ENCODE measurements at regions not wholly inside any gene's neighbourhood (a gene's known extent, or its start where the extent isn't known, plus 50 kb on each side); places are given as distances from the start of the nearest gene placed in this dataset.

GRCh38 chr2:80858965-80859364, 554.4 kb upstream of the LRRTM1 start:
- DNase-seq = no peak

DNA sequence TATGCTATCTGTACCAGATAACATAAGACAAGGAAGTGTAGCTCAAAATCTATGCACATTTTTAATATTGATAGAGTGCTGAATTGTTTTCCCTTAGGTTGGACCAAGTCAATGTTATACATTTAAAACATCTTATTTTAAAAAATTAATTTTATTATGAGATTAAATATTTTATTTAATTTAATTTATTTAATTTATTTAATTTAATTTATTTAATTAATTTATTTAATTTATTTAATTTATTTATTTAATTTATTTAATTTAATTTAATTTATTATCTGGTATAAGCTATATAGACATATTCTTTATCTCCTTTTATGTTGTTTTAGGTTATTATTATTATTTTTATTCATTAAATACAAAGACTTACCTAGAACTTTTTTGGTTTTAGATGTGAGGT, 551.7 kb upstream of the LRRTM1 start:
- no peak for DNase-seq

- DNase-seq = no peak
Observed at GRCh38 chr2:80854831-80855230, 550.3 kb upstream of the LRRTM1 start.

- DNase-seq = no peak
Observed at GRCh38 chr2:80852808-80853139, 548.2 kb upstream of the LRRTM1 start.

DNA sequence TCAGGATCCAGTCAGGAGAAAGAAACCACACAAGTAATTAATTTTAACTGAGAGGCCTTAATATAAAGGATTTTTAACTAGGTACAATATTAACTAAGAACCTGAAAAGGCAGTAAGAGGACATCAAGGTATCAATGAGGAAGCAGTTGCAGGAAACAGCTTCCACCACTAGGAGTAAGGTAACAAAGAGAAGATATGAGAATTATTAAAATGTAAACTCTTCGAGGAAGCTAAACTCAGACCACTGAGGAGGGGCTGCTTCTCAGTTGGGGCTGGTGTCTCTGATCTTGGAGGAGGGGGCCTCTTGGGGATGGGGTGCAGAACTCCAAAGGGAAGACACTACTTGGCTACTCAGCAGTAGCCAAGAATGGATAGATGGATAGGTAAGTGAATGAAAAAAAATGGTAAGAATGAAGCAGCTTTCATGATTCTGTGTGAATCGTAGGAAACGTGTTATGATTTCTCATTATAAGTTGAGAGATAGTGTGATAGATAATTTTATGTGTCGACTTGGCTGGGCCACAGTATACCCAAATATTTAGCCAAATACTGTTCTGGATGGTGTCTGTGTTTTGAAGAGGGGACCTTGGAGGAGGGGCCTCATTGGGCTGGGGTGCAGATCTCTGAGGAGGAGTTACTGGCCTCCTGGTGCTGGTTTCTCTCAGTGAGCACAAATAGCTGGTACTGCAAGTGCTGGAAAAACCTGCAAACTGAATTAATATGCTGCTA, 547.7 kb upstream of the LRRTM1 start:
- DNase-seq = no peak

DNA sequence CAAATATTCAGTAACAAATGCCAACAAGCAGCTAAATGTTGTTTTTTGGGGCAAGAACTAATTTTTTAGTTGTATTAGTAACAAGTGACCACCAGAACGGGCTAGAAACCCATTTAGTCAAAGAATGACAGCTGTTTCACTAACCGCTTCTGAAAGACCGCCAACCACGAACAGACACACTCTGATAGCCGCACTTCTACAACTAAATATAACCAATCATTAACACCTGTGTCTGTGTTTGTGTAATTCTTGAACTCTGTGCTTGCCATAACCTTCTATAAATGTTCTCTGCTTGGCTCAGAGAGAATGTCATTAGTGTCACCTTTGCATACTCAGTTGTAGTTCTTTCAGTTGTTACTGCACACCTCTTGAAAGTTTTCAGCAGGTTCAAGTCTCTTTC, 526.3 kb upstream of the LRRTM1 start:
- DNase-seq = no peak

GRCh38 chr2:80822999-80823398, 518.4 kb upstream of the LRRTM1 start:
- DNase-seq = no peak

DNA sequence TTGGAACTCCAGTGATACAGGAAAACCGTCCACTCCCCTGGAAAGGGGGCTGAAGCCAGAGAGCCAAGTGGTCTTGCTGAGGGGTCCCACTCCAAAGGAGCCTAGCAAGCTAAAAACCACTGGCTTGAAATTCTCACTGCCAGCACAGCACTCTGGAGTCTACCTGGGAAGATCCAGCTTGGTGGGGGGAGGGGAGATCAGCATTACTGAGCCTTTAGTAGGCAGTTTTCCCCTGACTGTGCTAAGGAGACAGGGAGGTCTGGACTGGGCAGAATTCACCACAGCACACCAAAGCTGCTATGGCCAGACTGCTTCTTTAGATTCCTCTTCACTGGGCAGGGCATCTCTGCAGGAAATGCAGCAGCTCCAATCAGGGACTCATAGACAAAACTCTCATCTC, 510.7 kb upstream of the LRRTM1 start:
- DNase-seq = no peak

DNA sequence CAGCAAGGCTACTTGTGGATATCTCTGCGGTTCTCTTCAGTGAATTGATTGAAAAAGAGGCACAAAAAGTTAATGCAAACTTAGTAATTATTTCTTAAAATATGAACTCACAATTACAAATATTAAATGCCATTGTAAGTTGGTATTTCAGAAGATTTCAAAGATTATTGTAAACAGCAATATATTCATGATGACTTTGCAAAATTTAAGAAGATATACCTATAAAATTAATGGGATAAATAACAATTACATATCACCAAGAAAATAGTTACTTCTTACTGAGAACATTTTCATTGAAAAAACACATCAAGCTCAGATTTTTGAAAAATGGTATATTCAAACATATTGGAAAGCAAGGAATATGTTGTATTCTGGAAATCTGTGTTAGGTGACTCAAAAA, 482.0 kb upstream of the LRRTM1 start:
- DNase-seq = no peak

- DNase-seq = no peak
Observed at GRCh38 chr2:80778704-80779103, 474.2 kb upstream of the LRRTM1 start.

- DNase-seq = no peak
Observed at GRCh38 chr2:80748592-80748991, 444.0 kb upstream of the LRRTM1 start.

- no peak for DNase-seq
Observed at GRCh38 chr2:80737047-80737446, 432.5 kb upstream of the LRRTM1 start.

- DNase-seq = no peak
Observed at GRCh38 chr2:80725001-80725400, 420.4 kb upstream of the LRRTM1 start.

- DNase-seq = no peak
Observed at GRCh38 chr2:80722803-80723202, 418.3 kb upstream of the LRRTM1 start.

DNA sequence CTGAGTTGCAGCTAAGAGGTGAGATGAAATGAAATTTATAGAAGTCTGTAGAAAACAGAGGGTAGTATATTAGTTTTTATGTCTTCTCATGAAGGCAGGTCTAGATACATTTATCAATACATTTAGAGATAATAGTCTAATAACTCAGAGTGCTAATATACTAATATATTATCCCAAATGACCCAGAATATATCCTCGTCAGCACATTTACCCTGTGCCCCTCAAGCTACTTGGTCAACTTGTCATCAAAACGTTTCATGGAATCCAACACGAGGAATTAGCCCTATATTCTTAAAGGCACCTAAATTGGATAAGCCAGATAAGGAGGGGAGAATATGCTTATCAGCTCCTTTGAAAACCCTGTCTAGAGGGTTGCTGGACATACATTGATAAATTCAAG, 415.1 kb upstream of the LRRTM1 start:
- DNase-seq = no peak

DNA sequence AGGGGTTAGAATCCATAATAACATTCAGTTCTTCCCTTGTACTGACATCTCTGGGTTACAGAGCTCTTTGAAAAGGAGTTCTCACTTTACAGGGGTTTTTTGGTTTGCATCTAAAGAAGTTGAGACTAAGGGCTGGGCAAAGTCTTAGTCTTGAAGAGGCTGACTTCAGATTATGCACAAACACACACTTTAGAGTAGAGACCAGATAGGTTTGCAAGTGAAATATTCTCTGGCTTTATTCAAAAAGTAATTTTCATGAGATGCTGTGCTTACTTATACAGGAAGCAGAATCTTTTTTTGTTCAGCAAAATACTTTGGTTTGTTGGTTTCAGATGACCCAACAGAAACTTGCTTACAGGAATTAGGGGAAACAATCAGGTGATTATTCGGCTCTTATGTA, 410.9 kb upstream of the LRRTM1 start:
- no peak for DNase-seq

DNA sequence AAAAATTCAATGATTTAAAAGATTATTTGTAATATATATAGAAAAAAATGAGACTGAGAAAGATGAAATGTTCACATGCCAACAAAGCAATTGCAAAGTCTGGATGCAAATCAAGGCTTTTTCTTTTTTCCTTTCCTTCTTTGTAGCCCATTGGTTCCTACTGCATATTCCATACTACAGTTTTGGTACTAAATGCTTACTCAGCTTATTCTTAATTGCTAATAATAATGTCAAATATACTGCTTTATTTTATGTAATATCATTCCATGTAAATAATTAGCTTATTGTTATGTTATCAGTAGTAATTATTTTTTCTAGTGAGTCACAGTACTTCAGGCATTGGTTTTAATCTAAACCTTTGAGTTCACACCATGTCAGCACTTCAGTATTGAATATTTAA, 407.4 kb upstream of the LRRTM1 start:
- no peak for DNase-seq

GRCh38 chr2:80706951-80707350, 402.4 kb upstream of the LRRTM1 start:
- no peak for DNase-seq

DNA sequence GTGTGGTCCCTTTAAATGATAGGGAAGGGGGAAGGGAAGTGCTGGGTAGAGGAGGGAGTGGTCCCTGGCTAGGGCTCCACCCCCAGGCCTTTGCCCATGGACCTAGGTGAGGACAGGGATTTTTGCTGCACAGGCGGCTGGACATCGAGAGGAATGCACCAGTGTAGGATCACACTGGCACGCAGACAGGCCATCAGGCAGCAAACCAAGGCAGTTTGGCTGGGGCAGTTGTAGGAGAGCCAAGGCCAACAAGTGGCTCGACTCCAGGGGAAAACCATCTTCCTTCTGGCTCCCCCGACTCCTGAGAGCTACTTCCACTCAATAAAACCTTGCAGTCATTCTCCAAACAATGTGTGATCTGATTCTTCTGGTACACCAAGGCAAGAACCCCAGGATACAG, 402.0 kb upstream of the LRRTM1 start:
- no peak for DNase-seq

DNA sequence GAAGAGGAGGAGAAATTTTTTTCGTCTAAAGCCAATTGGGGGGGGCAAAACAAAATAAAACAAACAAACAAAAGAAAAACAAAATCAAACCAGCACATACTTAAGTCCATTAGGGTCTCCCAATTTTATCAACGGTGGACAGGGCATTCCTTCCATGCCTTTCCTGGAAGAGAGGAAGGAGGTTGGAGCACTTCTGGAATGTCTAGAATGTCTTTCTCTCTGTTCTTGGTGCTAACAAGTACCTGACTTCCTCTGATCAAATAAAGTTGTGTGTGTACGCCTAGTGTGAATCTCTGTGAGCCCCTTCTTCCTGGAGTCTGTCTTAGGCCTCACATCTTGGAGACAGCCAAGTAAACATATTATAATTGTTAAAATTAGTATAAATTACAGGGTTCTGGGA, 399.0 kb upstream of the LRRTM1 start:
- no peak for DNase-seq

DNA sequence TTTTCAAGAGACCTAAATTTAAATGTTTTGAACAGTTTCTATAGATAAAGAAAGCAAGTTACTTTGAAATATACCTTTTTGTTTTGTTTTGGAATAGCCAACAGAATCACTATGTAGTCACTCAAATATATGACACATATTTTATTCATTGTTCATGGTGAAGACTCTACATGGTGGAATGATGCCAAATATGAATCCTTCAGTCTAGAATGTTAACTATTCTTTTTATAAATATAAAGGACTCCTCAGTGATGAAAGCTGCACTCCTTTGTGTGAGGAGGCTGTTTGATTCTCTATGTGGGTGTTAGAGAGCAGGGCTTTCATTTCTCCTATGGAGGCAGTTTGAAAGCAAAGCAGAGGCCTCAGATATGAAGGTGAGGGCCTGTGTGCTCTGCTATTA, 396.4 kb upstream of the LRRTM1 start:
- no peak for DNase-seq
